ENCODE measurements at regions not wholly inside any gene's neighbourhood (a gene's known extent, or its start where the extent isn't known, plus 50 kb on each side); places are given as distances from the start of the nearest gene placed in this dataset.

DNA sequence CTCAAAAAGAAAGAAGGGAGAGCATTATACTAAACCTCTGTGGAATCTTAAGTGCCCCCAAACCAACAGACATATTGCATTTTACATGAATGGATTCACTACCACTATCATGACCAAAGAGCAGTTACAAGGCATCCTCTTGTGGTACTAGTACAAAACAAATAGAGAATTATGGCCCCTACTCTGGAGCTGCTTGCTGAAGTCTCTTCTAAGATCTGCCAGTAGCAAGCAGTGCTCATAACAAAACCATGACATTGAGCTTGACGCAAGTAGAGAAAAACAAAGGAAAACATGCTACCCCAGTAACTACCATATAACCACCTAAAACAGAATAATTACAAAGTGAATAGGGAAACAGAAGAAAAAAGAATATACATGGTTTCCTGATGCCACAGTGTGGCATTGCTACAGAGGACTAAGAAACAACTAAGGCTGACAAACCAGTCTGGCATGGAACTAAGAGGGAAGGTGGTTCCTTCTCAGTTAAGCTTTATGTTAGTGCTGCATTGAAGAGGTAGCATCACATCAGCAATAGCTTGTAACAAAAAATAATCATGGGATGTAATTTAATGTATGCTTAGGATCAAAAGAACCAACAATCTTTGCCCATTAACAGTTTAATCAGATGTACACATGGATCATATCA, 150.2 kb upstream of the AGR3 start:
- intact Hi-C loops (cut with DNase I, micrococcal nuclease): no loop called here
- ATAC-seq (no peak), DNase-seq (no peak)
- Histone ChIP-seq H3K4me3 (no peak overlapping the region), H3K36me3 (ENCODE audit: low read depth) (no peaks in the 10 kb centered on the region), H3K4me1 (ENCODE audit: low read depth) (no peaks in the 10 kb centered on the region), H3K9me3 (no peaks in the 10 kb centered on the region)
- TF ChIP-seq, protein P1, sequence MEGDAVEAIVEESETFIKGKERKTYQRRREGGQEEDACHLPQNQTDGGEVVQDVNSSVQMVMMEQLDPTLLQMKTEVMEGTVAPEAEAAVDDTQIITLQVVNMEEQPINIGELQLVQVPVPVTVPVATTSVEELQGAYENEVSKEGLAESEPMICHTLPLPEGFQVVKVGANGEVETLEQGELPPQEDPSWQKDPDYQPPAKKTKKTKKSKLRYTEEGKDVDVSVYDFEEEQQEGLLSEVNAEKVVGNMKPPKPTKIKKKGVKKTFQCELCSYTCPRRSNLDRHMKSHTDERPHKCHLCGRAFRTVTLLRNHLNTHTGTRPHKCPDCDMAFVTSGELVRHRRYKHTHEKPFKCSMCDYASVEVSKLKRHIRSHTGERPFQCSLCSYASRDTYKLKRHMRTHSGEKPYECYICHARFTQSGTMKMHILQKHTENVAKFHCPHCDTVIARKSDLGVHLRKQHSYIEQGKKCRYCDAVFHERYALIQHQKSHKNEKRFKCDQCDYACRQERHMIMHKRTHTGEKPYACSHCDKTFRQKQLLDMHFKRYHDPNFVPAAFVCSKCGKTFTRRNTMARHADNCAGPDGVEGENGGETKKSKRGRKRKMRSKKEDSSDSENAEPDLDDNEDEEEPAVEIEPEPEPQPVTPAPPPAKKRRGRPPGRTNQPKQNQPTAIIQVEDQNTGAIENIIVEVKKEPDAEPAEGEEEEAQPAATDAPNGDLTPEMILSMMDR (IDR thresholded peaks at IDR 0.05): no peak

DNA sequence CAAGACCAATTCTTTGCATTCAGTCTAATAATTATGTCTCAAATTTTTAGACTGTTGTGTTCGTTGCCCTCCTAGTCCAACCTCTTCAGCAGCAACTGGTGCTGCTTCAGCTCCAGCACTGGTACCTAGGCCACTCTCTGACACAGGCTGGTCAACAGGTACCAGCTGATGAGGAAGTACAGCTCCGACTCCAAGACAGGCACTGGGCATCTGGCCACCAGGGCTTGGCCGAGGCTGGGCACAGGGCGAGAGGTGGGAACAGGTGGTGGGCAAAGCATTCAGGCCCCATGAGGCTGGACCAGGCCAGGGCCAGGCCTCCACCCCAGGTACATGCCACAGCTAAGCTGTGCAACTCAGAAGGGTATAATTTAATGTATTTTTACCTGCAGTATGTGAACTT, 151.5 kb upstream of the AGR3 start:
- H3K9me3 ChIP-seq: no peaks in the 10 kb centered on the region
- peak; percentile 42 to 70 (median 55) for DNase-seq
- H3K36me3 ChIP-seq (ENCODE audit: low read depth): no peaks in the 10 kb centered on the region
- intact Hi-C loops (cut with DNase I, micrococcal nuclease): no loop called here
- TF ChIP-seq, protein P1 (IDR thresholded peaks at IDR 0.05): no peak
- H3K4me1 ChIP-seq (ENCODE audit: low read depth): no peaks in the 10 kb centered on the region
- ATAC-seq: peak; percentile 75
- H3K4me3 ChIP-seq: no peak overlapping the region

DNA sequence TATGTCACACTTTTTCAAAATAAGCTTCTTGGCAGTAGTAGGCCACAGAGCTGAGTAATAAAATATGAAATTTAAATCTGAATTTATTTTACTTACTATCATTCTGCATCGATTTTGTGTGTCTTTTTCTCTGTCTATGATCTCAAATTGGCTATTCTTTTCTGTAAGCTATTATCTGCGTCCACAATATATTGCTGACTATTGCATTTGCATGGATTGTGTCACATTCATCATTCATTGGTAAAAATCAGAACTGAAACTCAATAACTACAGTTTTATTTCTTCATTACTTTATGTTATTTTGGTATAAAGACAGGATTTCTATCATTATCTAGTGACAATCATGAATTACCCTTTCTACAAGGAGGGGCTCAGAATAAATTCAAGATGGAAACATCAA, 154.8 kb upstream of the AGR3 start:
- Histone ChIP-seq H3K9me3 (no peaks in the 10 kb centered on the region), H3K36me3 (ENCODE audit: low read depth) (no peaks in the 10 kb centered on the region), H3K4me1 (ENCODE audit: low read depth) (peaks cover 11% of the 10 kb centered on the region), H3K4me3 (no peak overlapping the region)
- TF ChIP-seq, protein P1 (IDR thresholded peaks at IDR 0.05): no peak
- ATAC-seq (no peak), DNase-seq (no peak)
- intact Hi-C loops (cut with DNase I, micrococcal nuclease): no loop called here

DNA sequence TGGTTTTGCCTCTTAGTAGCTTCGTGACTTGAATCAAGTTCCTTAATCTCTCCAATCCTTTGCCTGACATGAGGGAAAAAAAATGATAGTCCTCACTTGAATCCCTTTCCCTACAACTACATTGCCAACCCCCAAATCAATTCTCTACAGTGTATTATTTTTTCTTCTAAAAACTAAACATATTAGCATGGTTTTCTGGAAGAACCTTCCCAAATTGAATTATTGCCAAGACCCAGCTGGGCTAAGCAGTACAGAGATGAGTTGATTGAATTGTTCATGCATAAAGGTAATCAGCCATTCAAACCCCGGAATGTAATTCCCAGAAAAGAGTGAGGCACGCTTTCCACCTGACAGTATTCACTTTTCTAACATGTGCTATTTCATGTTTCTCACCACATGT, 155.6 kb upstream of the AGR3 start:
- DNase-seq (no peak), ATAC-seq (no peak)
- Histone ChIP-seq H3K4me1 (ENCODE audit: low read depth) (peaks cover 11% of the 10 kb centered on the region), H3K9me3 (no peaks in the 10 kb centered on the region), H3K4me3 (no peak overlapping the region), H3K36me3 (ENCODE audit: low read depth) (no peaks in the 10 kb centered on the region)
- TF ChIP-seq, protein P1 (IDR thresholded peaks at IDR 0.05): no peak
- intact Hi-C loops (cut with DNase I, micrococcal nuclease): no loop called here

DNA sequence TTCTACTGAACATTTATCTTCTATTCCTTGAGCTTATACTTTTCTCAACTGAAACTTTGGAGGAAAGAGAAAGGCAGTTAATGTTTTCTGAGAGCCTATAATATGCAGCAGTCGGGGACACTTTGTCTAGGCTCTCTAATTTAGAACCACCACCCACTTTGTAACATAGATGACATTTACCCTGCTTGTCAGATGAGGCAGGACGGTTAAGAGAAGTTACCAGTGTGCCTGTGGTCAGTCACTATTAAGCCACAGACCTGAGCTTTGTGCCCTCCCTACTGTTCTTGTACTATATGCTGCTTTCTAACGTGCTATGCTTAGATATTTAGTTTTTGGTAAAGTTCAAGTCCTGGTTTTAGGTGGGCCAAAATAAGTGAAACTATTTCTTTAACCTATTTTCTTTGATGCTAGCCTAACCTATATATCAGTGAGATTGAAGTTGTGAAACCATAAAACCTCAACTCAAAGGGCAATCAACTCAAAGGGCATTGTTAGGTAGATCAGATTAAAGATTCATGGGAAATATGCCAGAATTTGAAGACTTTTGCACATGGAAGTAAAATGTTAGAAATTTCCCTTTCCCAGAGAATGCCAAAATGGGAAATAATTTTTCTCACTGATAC, 156.5 kb upstream of the AGR3 start:
- intact Hi-C loops (cut with DNase I, micrococcal nuclease): no loop called here
- Histone ChIP-seq H3K4me1 (ENCODE audit: low read depth) (peaks cover 11% of the 10 kb centered on the region), H3K9me3 (no peaks in the 10 kb centered on the region), H3K4me3 (no peak overlapping the region), H3K36me3 (ENCODE audit: low read depth) (no peaks in the 10 kb centered on the region)
- TF ChIP-seq, protein P1 (IDR thresholded peaks at IDR 0.05): no peak
- DNase-seq (no peak), ATAC-seq (peak; percentile 71)
